Hepatocyte (in vitro differentiated cells): ENCODE measurements at regions not wholly inside any gene's neighbourhood (a gene's known extent, or its start where the extent isn't known, plus 50 kb on each side); places are given as distances from the start of the nearest gene placed in this dataset.

Experiments used
- DNase-seq: peaks from one replicate; pipeline ENCODE4 v3.0.0-alpha.2; 2016; ENCODE audit warnings: low spot score
- H2AFZ ChIP-seq: fragments of 200-600 bp; sonication (generic); 2 replicates; pipeline ENCODE4 v1.6.0; 2016; ENCODE audit warnings: antibody characterized with exemption, mild to moderate bottlenecking
- H3K27ac ChIP-seq: fragments of 200-600 bp; sonication (generic); 2 replicates; pipeline ENCODE4 v1.5.1; 2016; ENCODE audit warnings: mild to moderate bottlenecking
- H3K27me3 ChIP-seq: fragments of 200-600 bp; sonication (generic); 2 replicates; pipeline ENCODE4 v1.6.1; 2016
- H3K36me3 ChIP-seq: fragments of 200-600 bp; sonication (generic); replicated peaks from 2 replicates; pipeline ENCODE4 v1.5.1; 2016; ENCODE audit warnings: low read depth; ENCODE audit not compliant: insufficient read depth
- H3K4me1 ChIP-seq: fragments of 200-600 bp; sonication (generic); 2 replicates; pipeline ENCODE4 v1.5.1; 2016; ENCODE audit warnings: mild to moderate bottlenecking, moderate library complexity; ENCODE audit not compliant: insufficient read depth
- H3K4me2 ChIP-seq: fragments of 200-600 bp; sonication (generic); 2 replicates; pipeline ENCODE4 v1.6.0; 2016
- H3K4me3 ChIP-seq: fragments of 200-600 bp; sonication (generic); 2 replicates; pipeline ENCODE4 v1.5.1; 2016; ENCODE audit warnings: mild to moderate bottlenecking
- H3K79me2 ChIP-seq: fragments of 200-600 bp; sonication (generic); 2 replicates; pipeline ENCODE4 v1.6.0; 2017; ENCODE audit warnings: mild to moderate bottlenecking
- H3K9me2 ChIP-seq: fragments of 200-600 bp; sonication (generic); replicated peaks from 2 replicates; pipeline ENCODE4 v1.6.0; 2017; ENCODE audit warnings: mild to moderate bottlenecking; ENCODE audit not compliant: insufficient read depth
- H3K9me3 ChIP-seq: fragments of 200-600 bp; sonication (generic); 2 replicates; pipeline ENCODE4 v1.5.1; 2016; ENCODE audit warnings: low read depth, mild to moderate bottlenecking
- H4K20me1 ChIP-seq: fragments of 200-600 bp; sonication (generic); 2 replicates; pipeline ENCODE4 v1.6.0; 2016; ENCODE audit warnings: mild to moderate bottlenecking; ENCODE audit not compliant: insufficient read depth, poor library complexity, severe bottlenecking
- EZH2 ChIP-seq: fragments of 200-600 bp; sonication (generic); IDR thresholded peaks from 2 replicates; pipeline ENCODE4 v1.6.1; 2016; ENCODE audit warnings: antibody characterized with exemption, mild to moderate bottlenecking, borderline replicate concordance
- EZH2phosphoT487 ChIP-seq: fragments of 200-600 bp; sonication (generic); IDR thresholded peaks from one replicate; pipeline ENCODE4 v1.6.1; 2018; ENCODE audit warnings: antibody characterized with exemption, mild to moderate bottlenecking, low read depth, moderate library complexity; ENCODE audit not compliant: unreplicated experiment, severe bottlenecking
- WGBS: methylation state at CpG from one replicate; pipeline ENCODE4 v1.1.6; 2016; ENCODE audit warnings: low lambda C conversion rate; ENCODE audit errors: missing lambda C conversion rate; 5-methylcytosine and 5-hydroxymethylcytosine counted together
- TF ChIP-seq, protein P1 (sequence below): fragments of 200-600 bp; sonication (generic); IDR thresholded peaks from 2 replicates; pipeline ENCODE4 v1.5.1; 2016; ENCODE audit warnings: antibody characterized with exemption, mild to moderate bottlenecking; ENCODE audit not compliant: poor library complexity

DNA sequence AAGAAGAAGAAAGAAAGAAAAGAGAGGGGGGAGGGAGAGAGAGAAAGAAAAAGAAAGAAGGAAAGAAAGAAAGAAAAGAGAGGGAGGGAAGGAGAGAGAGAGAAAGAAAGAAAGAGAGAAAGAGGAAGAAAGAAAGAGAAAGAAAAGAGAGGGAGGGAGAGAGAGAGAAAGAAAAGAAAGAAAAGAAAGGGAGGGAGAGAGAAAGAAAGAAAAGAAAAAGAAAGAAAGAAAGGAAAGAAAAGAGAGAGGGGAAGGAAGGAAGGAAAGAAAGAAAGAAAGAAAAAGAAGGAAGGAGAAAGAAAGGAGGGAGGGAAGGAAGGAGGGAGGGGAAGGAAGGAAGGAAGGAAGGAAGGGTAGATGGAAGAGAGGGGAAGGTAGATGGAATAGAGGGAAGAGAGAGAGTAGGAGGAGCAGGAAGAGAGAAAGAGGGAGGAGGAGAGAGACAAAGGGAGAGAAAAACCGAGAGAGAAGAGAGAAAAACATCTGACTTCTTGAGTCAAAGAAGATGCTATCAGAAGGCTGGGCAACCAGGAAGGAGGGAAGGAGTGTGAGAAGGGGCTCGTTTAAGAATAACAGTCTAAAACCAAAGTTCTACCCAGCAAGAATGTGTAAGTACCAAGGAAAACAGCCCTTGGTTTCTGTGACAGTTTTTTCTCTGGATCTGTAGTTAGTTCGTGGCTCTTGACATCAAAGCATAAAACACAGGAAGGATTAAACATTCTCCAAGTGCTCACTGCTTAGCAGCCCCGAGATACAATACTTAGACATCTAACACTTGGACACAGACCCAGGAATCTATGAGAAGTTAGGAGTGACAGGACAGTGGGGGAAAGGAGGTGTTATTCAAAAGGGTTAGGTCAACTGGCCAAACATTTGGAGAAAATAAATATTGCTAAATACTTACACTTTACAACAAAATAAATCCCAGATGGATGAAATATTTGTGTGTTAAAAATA is 131.9 kb upstream of the STMND1 start:
- Histone ChIP-seq H3K4me1 (no peaks in the 10 kb centered on the region), H3K9me3 (no peaks in the 10 kb centered on the region), H3K27ac (no peak overlapping the region), H3K79me2 (no peaks in the 10 kb centered on the region), H3K4me3 (no peak overlapping the region), H3K27me3 (peaks cover 7% of the 10 kb centered on the region), H4K20me1 (no peaks in the 10 kb centered on the region), H3K36me3 (no peaks in the 10 kb centered on the region), H3K9me2 (no peaks in the 10 kb centered on the region), H3K4me2 (no peak overlapping the region), H2AFZ (no peak overlapping the region)
- TF ChIP-seq EZH2phosphoT487, result no peak
- TF ChIP-seq EZH2, result no peak
- TF ChIP-seq, protein P1, sequence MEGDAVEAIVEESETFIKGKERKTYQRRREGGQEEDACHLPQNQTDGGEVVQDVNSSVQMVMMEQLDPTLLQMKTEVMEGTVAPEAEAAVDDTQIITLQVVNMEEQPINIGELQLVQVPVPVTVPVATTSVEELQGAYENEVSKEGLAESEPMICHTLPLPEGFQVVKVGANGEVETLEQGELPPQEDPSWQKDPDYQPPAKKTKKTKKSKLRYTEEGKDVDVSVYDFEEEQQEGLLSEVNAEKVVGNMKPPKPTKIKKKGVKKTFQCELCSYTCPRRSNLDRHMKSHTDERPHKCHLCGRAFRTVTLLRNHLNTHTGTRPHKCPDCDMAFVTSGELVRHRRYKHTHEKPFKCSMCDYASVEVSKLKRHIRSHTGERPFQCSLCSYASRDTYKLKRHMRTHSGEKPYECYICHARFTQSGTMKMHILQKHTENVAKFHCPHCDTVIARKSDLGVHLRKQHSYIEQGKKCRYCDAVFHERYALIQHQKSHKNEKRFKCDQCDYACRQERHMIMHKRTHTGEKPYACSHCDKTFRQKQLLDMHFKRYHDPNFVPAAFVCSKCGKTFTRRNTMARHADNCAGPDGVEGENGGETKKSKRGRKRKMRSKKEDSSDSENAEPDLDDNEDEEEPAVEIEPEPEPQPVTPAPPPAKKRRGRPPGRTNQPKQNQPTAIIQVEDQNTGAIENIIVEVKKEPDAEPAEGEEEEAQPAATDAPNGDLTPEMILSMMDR, result no peak
- no peak for DNase-seq
- WGBS, result 37% methylated on average over 4 of the region's 4 CpGs

DNA sequence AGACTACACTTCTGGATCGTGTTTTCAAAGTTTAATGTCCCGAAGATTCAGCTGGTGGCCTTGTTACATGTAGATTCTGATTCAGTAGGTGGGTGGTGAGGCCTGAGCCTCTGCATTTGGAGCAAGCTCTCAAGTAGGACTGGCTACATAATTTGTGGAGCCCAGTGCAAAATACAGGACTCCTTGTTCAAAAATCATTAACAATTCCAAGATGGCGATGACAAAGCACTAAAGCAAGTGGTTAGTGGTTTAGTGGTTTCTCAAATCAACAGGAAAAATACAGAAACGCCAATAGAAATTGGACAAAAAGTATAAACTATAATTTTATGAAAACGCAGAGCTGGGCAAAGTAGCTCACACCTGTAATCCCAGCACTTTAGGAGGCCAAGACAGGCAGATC is 133.7 kb upstream of the STMND1 start:
- H2AFZ ChIP-seq, result no peak overlapping the region
- no peak overlapping the region for H3K4me2 ChIP-seq
- no peaks in the 10 kb centered on the region for H4K20me1 ChIP-seq
- 98% methylated on average over 5 of the region's 5 CpGs for WGBS
- no peaks in the 10 kb centered on the region for H3K9me3 ChIP-seq
- no peaks in the 10 kb centered on the region for H3K79me2 ChIP-seq
- no peak overlapping the region for H3K4me3 ChIP-seq
- TF ChIP-seq EZH2, result no peak
- TF ChIP-seq EZH2phosphoT487, result no peak
- TF ChIP-seq, protein P1, result no peak
- no peaks in the 10 kb centered on the region for H3K4me1 ChIP-seq
- no peaks in the 10 kb centered on the region for H3K36me3 ChIP-seq
- peaks cover 2% of the 10 kb centered on the region for H3K27me3 ChIP-seq
- no peak overlapping the region for H3K27ac ChIP-seq
- no peak for DNase-seq
- no peaks in the 10 kb centered on the region for H3K9me2 ChIP-seq

DNA sequence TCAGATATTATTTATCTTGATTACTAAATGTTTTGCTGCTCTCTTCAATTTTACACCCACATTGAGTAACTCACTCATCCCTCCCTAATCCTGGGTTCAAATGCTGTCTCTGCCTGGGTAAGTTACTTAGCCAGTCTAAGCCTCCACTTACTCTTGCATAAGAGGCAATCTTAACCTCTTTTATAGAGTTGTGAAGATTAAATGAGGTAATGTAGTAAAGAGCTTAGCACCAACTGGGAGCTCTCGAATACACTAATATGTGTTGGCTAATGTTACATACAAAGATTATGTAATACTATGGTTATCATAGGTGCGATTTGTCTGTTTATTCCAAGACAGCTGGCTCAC is 134.4 kb upstream of the STMND1 start:
- no peaks in the 10 kb centered on the region for H3K36me3 ChIP-seq
- no peak overlapping the region for H3K4me2 ChIP-seq
- H3K9me2 ChIP-seq, result no peaks in the 10 kb centered on the region
- no peak overlapping the region for H3K4me3 ChIP-seq
- TF ChIP-seq EZH2 (no peak), EZH2phosphoT487 (no peak)
- TF ChIP-seq, protein P1, result no peak
- WGBS, result 75% methylated on average over 2 of the region's 2 CpGs
- no peaks in the 10 kb centered on the region for H4K20me1 ChIP-seq
- no peak overlapping the region for H3K27ac ChIP-seq
- no peaks in the 10 kb centered on the region for H3K9me3 ChIP-seq
- no peaks in the 10 kb centered on the region for H3K4me1 ChIP-seq
- no peak for DNase-seq
- H3K27me3 ChIP-seq, result no peaks in the 10 kb centered on the region
- H2AFZ ChIP-seq, result no peak overlapping the region
- no peaks in the 10 kb centered on the region for H3K79me2 ChIP-seq
